Fibroblast of lung (primary cell): ENCODE measurements at regions not wholly inside any gene's neighbourhood (a gene's known extent, or its start where the extent isn't known, plus 50 kb on each side); places are given as distances from the start of the nearest gene placed in this dataset.

ENCODE experiments used
- DNase-seq, 2 donors: peaks; one replicate each; pipeline versions ENCODE4 v3.0.0 to v3.0.0-alpha.2; 2010; ENCODE audit warnings: low read depth in 2 of 2
- H2AFZ ChIP-seq: 2 replicates; pipeline ENCODE4 v1.5.1; 2012; ENCODE audit warnings: low read length, control low read depth, inconsistent platforms
- H3K27ac ChIP-seq: 2 replicates; pipeline ENCODE4 v1.5.1; 2011; ENCODE audit warnings: low read length, control low read depth; ENCODE audit not compliant: insufficient read depth
- H3K27me3 ChIP-seq: 2 replicates; pipeline ENCODE4 v1.5.1; 2011; ENCODE audit warnings: mild to moderate bottlenecking, low read length; ENCODE audit not compliant: control insufficient read depth, insufficient read depth
- H3K36me3 ChIP-seq: 2 replicates; pipeline ENCODE4 v1.5.1; 2011; ENCODE audit warnings: low read length; ENCODE audit not compliant: control insufficient read depth, insufficient read depth
- H3K4me1 ChIP-seq: 2 replicates; pipeline ENCODE4 v1.5.1; 2011; ENCODE audit warnings: low read length; ENCODE audit not compliant: control insufficient read depth, insufficient read depth; ENCODE audit errors: extremely low read depth
- H3K4me2 ChIP-seq: 2 replicates; pipeline ENCODE4 v1.5.1; 2011; ENCODE audit warnings: low read length, control low read depth; ENCODE audit not compliant: insufficient read depth; ENCODE audit errors: extremely low read depth
- H3K4me3 ChIP-seq, 4 experiments: fragments of 200-600 bp in 1 of 4; sonication (generic) in 1 of 4; replicated peaks in 1 of 4; 2 replicates each; pipeline ENCODE4 v1.5.1; 2011 to 2016; ENCODE audit warnings: low read length in 4 of 4, low read depth in 3 of 4, mild to moderate bottlenecking in 3 of 4, control low read depth in 2 of 4, inconsistent platforms in 1 of 4, mixed read lengths in 1 of 4; ENCODE audit not compliant: insufficient read depth in 1 of 4; ENCODE audit errors: control extremely low read depth in 1 of 4
- H3K79me2 ChIP-seq: 2 replicates; pipeline ENCODE4 v1.5.1; 2012; ENCODE audit warnings: mild to moderate bottlenecking, low read length, inconsistent platforms; ENCODE audit not compliant: control insufficient read depth, insufficient read depth
- H3K9ac ChIP-seq: 2 replicates; pipeline ENCODE4 v1.5.1; 2011; ENCODE audit warnings: mild to moderate bottlenecking, low read length, control low read depth; ENCODE audit not compliant: insufficient read depth
- H3K9me3 ChIP-seq: 2 replicates; pipeline ENCODE4 v1.5.1; 2012; ENCODE audit warnings: low read depth, low read length; ENCODE audit not compliant: control insufficient read depth, insufficient read depth
- H4K20me1 ChIP-seq: 2 replicates; pipeline ENCODE4 v1.5.1; 2011; ENCODE audit warnings: low read length; ENCODE audit not compliant: control insufficient read depth, insufficient read depth; ENCODE audit errors: extremely low read depth
- CTCF ChIP-seq, 2 donors: IDR thresholded peaks in 1 of 2; conservative IDR thresholded peaks in 1 of 2; 1 replicate in 1 of 2; 2 replicates in 1 of 2; pipeline ENCODE4 v1.5.1; 2011 to 2012; ENCODE audit warnings: low read length in 2 of 2, control low read depth in 1 of 2, inconsistent platforms in 1 of 2, low read depth in 1 of 2, mild to moderate bottlenecking in 1 of 2
- EZH2 ChIP-seq: IDR thresholded peaks from 2 replicates; pipeline ENCODE4 v1.5.1; 2012; ENCODE audit warnings: low read length, control low read depth, mild to moderate bottlenecking; ENCODE audit errors: missing control alignments

- no peak for TF ChIP-seq EZH2
- H3K4me3 ChIP-seq: no peak overlapping the region
- no peak for DNase-seq
Measured at GRCh38 chr12:66929121-66929520, 250.2 kb upstream of the GRIP1 start.

GRCh38 chr12:66931091-66931490 is 252.2 kb upstream of the GRIP1 start:
- Histone ChIP-seq H3K27ac (no peak overlapping the region), H2AFZ (no peak overlapping the region), H3K79me2 (no peaks in the 10 kb centered on the region), H3K4me3 (no peak overlapping the region), H3K4me2 (no peak overlapping the region), H3K9me3 (no peaks in the 10 kb centered on the region), H3K27me3 (no peaks in the 10 kb centered on the region), H3K36me3 (no peaks in the 10 kb centered on the region), H3K9ac (no peak overlapping the region), H3K4me1 (no peaks in the 10 kb centered on the region), H4K20me1 (no peaks in the 10 kb centered on the region)
- TF ChIP-seq CTCF (conservative IDR thresholded peaks at IDR 0.05 in 1 of 2, IDR thresholded peaks at IDR 0.05 in 1 of 2; ENCODE audit: low read depth in 1 of 2, low read length in 2 of 2) (no peak), EZH2 (no peak)
- DNase-seq: no peak

More at GRCh38 chr12:66929121-66929520, 250.2 kb upstream of the GRIP1 start:
- no peak overlapping the region for H2AFZ ChIP-seq
- no peak overlapping the region for H3K9ac ChIP-seq
- no peaks in the 10 kb centered on the region for H3K27me3 ChIP-seq
- no peak overlapping the region for H3K27ac ChIP-seq
- H3K79me2 ChIP-seq: no peaks in the 10 kb centered on the region
- H3K9me3 ChIP-seq: no peaks in the 10 kb centered on the region
- H3K4me2 ChIP-seq: no peak overlapping the region
- H4K20me1 ChIP-seq: no peaks in the 10 kb centered on the region
- no peaks in the 10 kb centered on the region for H3K36me3 ChIP-seq
- no peaks in the 10 kb centered on the region for H3K4me1 ChIP-seq

- no peak for TF ChIP-seq CTCF (conservative IDR thresholded peaks at IDR 0.05 in 1 of 2, IDR thresholded peaks at IDR 0.05 in 1 of 2; ENCODE audit: low read depth in 1 of 2, low read length in 2 of 2)
- no peak for TF ChIP-seq EZH2
- H3K27me3 ChIP-seq: no peaks in the 10 kb centered on the region
- H3K4me3 ChIP-seq: no peak overlapping the region
- no peak for DNase-seq
- no peak overlapping the region for H3K27ac ChIP-seq
- no peaks in the 10 kb centered on the region for H3K79me2 ChIP-seq
- no peak overlapping the region for H2AFZ ChIP-seq
- H4K20me1 ChIP-seq: no peaks in the 10 kb centered on the region
- H3K36me3 ChIP-seq: no peaks in the 10 kb centered on the region
- H3K4me2 ChIP-seq: no peak overlapping the region
- no peak overlapping the region for H3K9ac ChIP-seq
- H3K9me3 ChIP-seq: no peaks in the 10 kb centered on the region
- no peaks in the 10 kb centered on the region for H3K4me1 ChIP-seq
Measured at GRCh38 chr12:66932126-66932525, 253.2 kb upstream of the GRIP1 start.
